NCI-H146 treated with DMSO at 0.1 percent for 48 hours (cell line): ENCODE measurements at regions not wholly inside any gene's neighbourhood (a gene's known extent, or its start where the extent isn't known, plus 50 kb on each side); places are given as distances from the start of the nearest gene placed in this dataset.
"Not testable (repeated sequence)": the region's sequence is repeated elsewhere in the genome, so short reads cannot be mapped to it uniquely, and the experiment has no call there.

Experiments
- DNase-seq: peaks from one replicate; lab custom pipeline; 2025; ENCODE audit not compliant: unreplicated experiment; lab: John Stamatoyannopoulos, UW

GRCh38 chr9:126056312-126057021 is 270.2 kb upstream of the MVB12B start:
- no peak for DNase-seq

DNA sequence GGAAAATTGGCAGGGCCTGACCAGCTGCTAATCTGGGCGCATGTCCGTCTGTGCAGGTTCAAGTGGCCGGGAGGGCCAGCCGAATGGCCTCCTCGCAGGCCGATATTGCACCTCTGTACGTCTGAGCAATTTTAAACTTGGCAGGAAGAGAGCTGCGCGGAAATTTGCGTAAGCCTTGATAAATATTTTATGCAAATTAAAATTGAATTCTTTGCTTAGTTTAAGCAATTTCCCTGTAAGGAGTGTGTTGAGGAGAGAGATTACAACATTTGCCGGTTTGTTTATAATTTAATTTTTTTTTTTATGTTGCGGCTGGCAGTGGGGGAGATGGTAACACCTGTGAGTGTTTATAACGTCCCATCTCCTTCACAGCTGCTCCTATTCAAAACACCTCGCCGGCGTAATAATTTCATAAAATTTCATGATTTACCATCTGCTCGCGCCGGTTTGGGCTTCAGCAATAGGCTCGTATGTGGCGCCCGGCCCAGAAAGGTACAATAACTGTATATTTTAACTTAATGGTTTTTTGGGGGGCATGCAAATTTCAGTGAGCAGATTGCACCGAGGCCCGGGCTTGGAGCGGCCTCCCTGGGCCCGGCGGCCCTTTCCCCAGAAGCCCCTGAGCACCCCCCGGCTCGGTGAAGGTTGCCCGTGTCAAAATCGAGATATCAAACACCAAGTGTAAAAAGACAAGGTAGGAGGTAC is 269.4 kb upstream of the MVB12B start:
- DNase-seq = no peak

DNA sequence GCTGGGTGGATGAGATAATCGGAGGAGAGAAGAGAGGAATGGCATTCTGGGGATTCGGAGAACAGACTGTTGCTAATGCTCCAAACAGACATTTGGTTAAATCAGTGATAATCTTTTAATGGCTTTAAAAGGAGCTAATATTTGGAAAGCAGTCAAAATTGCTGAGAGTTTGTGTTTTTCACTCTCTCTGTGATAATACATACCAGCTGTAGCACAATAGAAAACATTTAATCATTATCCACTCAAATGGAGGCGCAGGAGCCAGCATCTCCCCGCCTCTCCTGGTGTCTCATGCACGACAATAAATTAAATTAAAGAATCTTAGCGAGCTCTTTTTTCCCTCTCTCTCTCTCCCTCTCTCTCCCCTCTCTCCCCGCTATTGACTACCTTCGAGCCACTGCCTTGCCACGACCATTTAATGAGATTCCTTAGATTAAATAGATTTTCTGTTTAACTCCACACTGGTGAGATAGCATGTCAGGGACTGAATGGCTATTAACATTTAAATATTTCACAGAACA is 268.6 kb upstream of the MVB12B start:
- no peak for DNase-seq

DNA sequence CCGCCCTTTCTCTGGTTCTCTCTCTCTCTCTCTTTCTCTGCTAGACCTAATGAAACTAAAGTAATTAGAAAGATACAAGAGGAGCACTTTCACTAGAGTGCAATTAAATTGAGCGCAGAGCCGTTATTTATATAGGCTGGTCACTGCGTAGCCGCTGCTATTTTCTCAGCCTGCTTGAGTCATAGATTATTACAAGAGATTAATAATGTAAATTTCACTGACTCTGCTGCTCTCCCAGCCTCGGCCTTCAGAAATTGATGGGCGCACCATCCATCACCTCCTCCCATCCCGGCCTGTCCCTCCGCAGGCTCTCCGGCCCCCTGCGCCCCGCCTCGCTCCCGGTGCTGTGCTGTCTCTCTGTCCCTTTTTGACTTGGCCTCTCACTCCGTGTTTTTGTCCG is 268.0 kb upstream of the MVB12B start:
- no peak for DNase-seq

DNA sequence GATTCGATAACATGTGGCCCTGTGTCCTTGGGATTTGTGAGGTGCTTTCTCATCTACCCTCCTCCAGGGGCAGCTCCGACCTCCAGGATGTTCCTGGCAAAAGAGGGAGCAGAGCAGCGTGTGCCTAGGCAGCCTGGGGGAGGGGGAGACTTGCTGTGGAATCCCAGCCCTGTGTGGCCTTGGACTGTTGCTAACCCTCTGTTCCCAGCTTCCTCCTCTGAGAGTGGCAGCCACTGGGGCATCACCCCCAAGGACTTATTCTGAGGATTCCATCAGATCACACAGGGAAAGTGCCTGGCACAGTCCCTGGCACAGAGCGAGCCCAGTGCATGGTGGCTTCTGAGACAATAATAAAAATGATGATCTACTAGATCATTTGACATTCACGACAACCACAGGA is 265.1 kb upstream of the MVB12B start:
- DNase-seq = no peak

GRCh38 chr9:126062158-126062886 is 264.3 kb upstream of the MVB12B start:
- no peak for DNase-seq

GRCh38 chr9:126063326-126063725 is 263.3 kb upstream of the MVB12B start:
- no peak for DNase-seq

DNA sequence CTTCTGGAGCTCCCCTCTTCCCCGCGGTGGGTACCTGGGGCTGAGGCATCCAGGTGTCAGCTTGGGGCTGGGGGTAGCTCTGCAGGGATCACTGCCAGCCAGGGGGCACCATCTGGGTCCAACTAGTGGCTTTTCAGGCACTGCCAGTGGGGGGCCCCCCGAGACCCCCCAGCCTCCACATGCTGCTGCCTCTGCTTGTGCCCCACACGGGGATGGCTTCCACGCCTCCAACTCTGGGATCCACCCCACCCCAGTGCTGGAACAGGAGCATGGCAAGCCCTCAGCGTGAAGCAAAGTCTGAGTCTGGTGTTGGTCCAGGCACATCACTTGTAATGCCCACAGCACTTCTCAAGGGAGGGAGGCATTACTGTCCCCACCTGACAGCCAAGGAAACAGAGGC is 260.5 kb upstream of the MVB12B start:
- DNase-seq = no peak

DNA sequence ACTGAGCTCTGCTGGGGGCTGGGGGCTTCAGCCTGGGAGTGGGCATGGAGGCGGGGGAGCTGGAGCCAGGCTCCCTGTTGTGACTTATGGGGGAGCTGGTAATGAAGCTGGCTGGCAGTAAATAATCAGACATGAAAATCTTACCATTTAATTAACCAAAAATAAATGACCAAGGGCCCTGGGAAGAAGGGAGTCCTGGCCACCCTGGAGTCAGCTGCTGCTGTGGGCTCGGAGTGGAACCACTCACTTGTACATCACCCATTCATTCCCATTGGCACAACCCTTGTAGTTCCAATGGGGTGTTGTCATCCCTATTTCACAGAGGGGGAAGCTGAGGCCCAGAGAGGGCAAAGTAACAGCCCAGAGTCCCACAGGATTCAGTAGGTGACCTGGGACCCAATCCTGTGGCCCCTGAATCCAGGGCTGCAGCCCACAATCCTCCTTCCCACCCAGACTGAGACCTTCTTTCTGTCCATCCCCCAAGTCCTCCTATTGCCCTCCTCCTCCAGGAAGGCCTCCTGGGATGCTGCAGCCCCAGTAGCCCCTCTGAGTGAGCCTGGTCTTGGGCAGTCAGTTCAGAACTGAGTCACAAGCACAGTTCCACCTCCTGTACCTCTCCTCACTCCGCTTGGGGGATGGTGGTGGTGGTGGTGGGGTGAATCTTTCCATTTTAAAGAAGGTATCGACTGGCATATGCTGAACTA is 259.4 kb upstream of the MVB12B start:
- no peak for DNase-seq

GRCh38 chr9:126068534-126069230 is 257.9 kb upstream of the MVB12B start:
- DNase-seq = no peak

- DNase-seq = no peak
Observed at GRCh38 chr9:126069400-126069955, 257.2 kb upstream of the MVB12B start.

DNA sequence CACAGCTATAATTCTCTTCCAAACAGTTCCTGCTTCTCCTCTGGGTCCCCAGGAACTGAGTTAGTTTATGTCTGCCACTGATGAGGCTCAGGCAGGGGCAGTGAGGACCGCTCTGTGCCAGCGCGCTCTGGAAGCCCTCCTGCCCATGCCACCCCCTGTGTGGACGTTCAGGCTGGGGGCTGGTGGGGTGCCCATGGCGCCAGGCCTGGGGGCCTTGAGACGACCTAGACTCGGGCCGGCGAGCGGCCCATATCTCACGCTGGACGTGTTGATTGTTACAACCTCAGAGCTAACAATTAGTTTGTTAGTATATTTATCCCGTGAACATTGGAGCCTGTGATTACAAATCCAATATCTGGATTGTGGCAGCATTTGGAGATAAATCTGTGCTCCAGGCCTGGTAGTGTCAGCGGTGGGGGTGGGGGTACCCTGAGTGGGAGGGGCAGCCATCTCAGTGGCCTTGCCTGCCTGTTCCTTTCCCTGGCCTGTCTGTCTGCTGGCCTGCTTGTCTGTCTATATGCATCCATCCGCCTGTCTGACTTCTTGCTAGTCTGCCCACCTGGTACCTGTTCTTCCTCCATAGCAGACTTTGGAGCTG is 256.5 kb upstream of the MVB12B start:
- DNase-seq = no peak

- DNase-seq = no peak
Observed at GRCh38 chr9:126071076-126071750, 255.4 kb upstream of the MVB12B start.

DNA sequence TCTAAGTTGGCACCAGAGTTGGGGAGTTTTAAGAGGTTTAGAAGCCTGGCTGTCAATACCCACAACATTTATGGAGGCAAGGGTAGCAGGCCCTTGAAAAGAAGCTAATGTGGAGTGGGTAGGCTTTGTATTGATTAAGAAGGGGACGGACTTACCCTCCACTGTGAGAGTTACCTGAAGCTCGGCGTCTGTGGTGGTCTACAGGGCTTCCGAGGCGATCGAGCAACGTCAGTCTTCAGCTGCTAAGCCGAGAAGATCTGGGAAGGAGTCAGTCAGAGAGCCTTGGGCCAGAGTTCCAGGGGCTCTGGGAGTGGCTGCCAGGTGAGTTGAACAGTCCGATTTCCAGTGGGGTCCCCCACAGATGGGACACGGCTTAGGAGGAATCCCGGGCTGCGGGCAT is 249.0 kb upstream of the MVB12B start:
- DNase-seq = not testable (repeated sequence)

- no peak for DNase-seq
Observed at GRCh38 chr9:126080641-126081040, 246.0 kb upstream of the MVB12B start.

- no peak for DNase-seq
Observed at GRCh38 chr9:126081746-126082145, 244.9 kb upstream of the MVB12B start.

DNA sequence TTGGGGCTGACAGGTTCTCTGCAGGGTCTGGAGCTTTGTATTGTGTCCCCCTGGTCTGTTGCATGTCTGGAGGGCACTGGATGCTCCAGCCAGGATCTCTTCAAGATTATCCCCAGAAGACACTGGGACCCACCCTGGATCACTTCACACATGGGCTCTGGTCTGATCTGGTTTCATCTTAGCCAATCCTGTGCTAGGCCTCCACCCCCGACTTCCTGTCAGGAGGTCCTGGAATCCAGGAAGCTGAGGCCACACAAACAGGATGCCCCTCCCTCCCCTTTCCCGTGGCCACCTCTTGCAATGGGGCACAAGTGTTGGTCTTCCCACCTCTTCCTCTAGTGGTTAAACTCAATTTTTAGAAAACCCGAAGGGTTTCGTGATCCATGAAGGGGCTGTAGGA is 242.6 kb upstream of the MVB12B start:
- no peak for DNase-seq

- no peak for DNase-seq
Observed at GRCh38 chr9:126084696-126085095, 241.9 kb upstream of the MVB12B start.

- DNase-seq = no peak
Observed at GRCh38 chr9:126085170-126085569, 241.5 kb upstream of the MVB12B start.
